Parathyroid adenoma (tissue), 2 donors: ENCODE measurements at regions not wholly inside any gene's neighbourhood (a gene's known extent, or its start where the extent isn't known, plus 50 kb on each side); places are given as distances from the start of the nearest gene placed in this dataset.

ENCODE experiments used
- H2AFZ ChIP-seq: fragments of 300-600 bp; sonication (generic); one replicate; pipeline ENCODE4 v1.7.0; 2017; ENCODE audit warnings: antibody characterized with exemption, mild to moderate bottlenecking
- H3K27ac ChIP-seq: fragments of 300-600 bp; sonication (generic); one replicate; pipeline ENCODE4 v1.7.0; 2017
- H3K27me3 ChIP-seq: fragments of 300-600 bp; sonication (generic); one replicate; pipeline ENCODE4 v1.7.0; 2017; ENCODE audit warnings: low read length; ENCODE audit not compliant: control insufficient read depth, insufficient read depth
- H3K36me3 ChIP-seq: fragments of 300-600 bp; sonication (generic); one replicate; pipeline ENCODE4 v1.7.0; 2017; ENCODE audit warnings: low read length; ENCODE audit not compliant: control insufficient read depth, insufficient read depth
- H3K4me1 ChIP-seq: fragments of 300-600 bp; sonication (generic); one replicate; pipeline ENCODE4 v1.7.0; 2017; ENCODE audit warnings: control low read depth
- H3K4me2 ChIP-seq: fragments of 300-600 bp; sonication (generic); one replicate; pipeline ENCODE4 v1.7.0; 2017; ENCODE audit warnings: low read length
- H3K4me3 ChIP-seq: fragments of 300-600 bp; sonication (generic); one replicate; pipeline ENCODE4 v1.7.0; 2017; ENCODE audit warnings: low read depth, low read length
- H3K79me2 ChIP-seq: fragments of 300-600 bp; sonication (generic); one replicate; pipeline ENCODE4 v1.7.0; 2017; ENCODE audit warnings: control low read depth
- H3K9ac ChIP-seq: fragments of 300-600 bp; sonication (generic); one replicate; pipeline ENCODE4 v1.7.0; 2017; ENCODE audit warnings: mild to moderate bottlenecking
- H3K9me3 ChIP-seq: fragments of 300-600 bp; sonication (generic); one replicate; pipeline ENCODE4 v1.7.0; 2017; ENCODE audit warnings: low read length; ENCODE audit not compliant: control insufficient read depth
- CTCF ChIP-seq: fragments of 300-600 bp; sonication (generic); IDR thresholded peaks from one replicate; pipeline ENCODE4 v1.7.0; 2017; ENCODE audit warnings: antibody characterized with exemption, mild to moderate bottlenecking
- donor health status: primary hyperparathyroidism.

GRCh38 chr1:55568732-55569131, 353.6 kb upstream of the USP24 start:
- Histone ChIP-seq H3K4me1 (no peaks in the 10 kb centered on the region), H2AFZ (no peak overlapping the region), H3K4me2 (no peak overlapping the region), H3K9ac (no peak overlapping the region), H3K4me3 (no peak overlapping the region), H3K36me3 (no peaks in the 10 kb centered on the region), H3K79me2 (no peaks in the 10 kb centered on the region), H3K9me3 (no peaks in the 10 kb centered on the region), H3K27me3 (no peaks in the 10 kb centered on the region), H3K27ac (no peak overlapping the region)
- no peak for TF ChIP-seq CTCF

- no peaks in the 10 kb centered on the region for H3K36me3 ChIP-seq
- H3K27me3 ChIP-seq = no peaks in the 10 kb centered on the region
- H3K9me3 ChIP-seq = no peaks in the 10 kb centered on the region
- H3K4me1 ChIP-seq = no peaks in the 10 kb centered on the region
- TF ChIP-seq CTCF = no peak
- H3K9ac ChIP-seq = no peak overlapping the region
- no peak overlapping the region for H2AFZ ChIP-seq
- no peak overlapping the region for H3K4me2 ChIP-seq
- no peaks in the 10 kb centered on the region for H3K79me2 ChIP-seq
- H3K4me3 ChIP-seq = no peak overlapping the region
- no peak overlapping the region for H3K27ac ChIP-seq
Measured at GRCh38 chr1:55560266-55560665, 345.1 kb upstream of the USP24 start.

GRCh38 chr1:55559842-55560241, 344.7 kb upstream of the USP24 start:
- no peak overlapping the region for H3K27ac ChIP-seq
- no peaks in the 10 kb centered on the region for H3K36me3 ChIP-seq

GRCh38 chr1:55559161-55559611, 344.0 kb upstream of the USP24 start:
- Histone ChIP-seq H2AFZ (no peak overlapping the region), H3K9ac (no peak overlapping the region), H3K36me3 (no peaks in the 10 kb centered on the region), H3K4me3 (no peak overlapping the region), H3K4me1 (no peaks in the 10 kb centered on the region), H3K27ac (no peak overlapping the region), H3K9me3 (no peaks in the 10 kb centered on the region), H3K4me2 (no peak overlapping the region), H3K27me3 (no peaks in the 10 kb centered on the region), H3K79me2 (no peaks in the 10 kb centered on the region)
- no peak for TF ChIP-seq CTCF

More at GRCh38 chr1:55559842-55560241, 344.7 kb upstream of the USP24 start:
- no peaks in the 10 kb centered on the region for H3K9me3 ChIP-seq
- no peaks in the 10 kb centered on the region for H3K27me3 ChIP-seq
- H3K4me2 ChIP-seq = no peak overlapping the region
- H3K4me1 ChIP-seq = no peaks in the 10 kb centered on the region
- no peaks in the 10 kb centered on the region for H3K79me2 ChIP-seq
- no peak overlapping the region for H3K9ac ChIP-seq
- H2AFZ ChIP-seq = no peak overlapping the region
- no peak for TF ChIP-seq CTCF
- no peak overlapping the region for H3K4me3 ChIP-seq

- H3K79me2 ChIP-seq = no peaks in the 10 kb centered on the region
- no peak overlapping the region for H3K9ac ChIP-seq
- no peaks in the 10 kb centered on the region for H3K36me3 ChIP-seq
- H3K4me2 ChIP-seq = no peak overlapping the region
- no peaks in the 10 kb centered on the region for H3K4me1 ChIP-seq
- no peak overlapping the region for H3K27ac ChIP-seq
- no peaks in the 10 kb centered on the region for H3K9me3 ChIP-seq
- no peak overlapping the region for H2AFZ ChIP-seq
- no peaks in the 10 kb centered on the region for H3K27me3 ChIP-seq
- H3K4me3 ChIP-seq = no peak overlapping the region
- no peak for TF ChIP-seq CTCF
Measured at GRCh38 chr1:55558515-55558914, 343.4 kb upstream of the USP24 start.
